ENCODE measurements at regions not wholly inside any gene's neighbourhood (a gene's known extent, or its start where the extent isn't known, plus 50 kb on each side); places are given as distances from the start of the nearest gene placed in this dataset.

DNA sequence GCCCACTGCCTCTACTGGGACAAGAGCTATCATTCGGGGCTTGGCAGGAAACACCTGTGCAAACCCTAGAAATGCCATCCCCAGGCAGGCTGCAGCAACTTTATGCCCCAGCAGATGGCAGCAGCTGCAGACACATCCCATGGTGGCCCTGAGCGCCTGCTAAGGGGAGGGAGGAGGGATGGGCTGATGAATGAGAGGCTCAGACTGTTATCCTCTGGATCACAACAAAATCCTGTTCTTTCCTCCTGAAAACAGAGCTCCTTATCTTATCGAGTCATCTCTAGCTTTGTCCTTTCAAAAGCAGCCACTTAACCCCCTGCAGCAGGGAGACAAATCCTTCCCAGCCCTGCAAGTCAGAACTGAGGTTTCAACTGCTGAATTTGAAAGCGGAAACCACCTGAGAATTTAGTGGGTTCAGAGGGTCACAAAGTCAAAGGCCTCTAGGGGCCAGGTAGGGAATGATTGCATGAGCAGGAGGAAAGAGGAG, 90.6 kb upstream of the PROK2 start:
- TF ChIP-seq, protein P1, sequence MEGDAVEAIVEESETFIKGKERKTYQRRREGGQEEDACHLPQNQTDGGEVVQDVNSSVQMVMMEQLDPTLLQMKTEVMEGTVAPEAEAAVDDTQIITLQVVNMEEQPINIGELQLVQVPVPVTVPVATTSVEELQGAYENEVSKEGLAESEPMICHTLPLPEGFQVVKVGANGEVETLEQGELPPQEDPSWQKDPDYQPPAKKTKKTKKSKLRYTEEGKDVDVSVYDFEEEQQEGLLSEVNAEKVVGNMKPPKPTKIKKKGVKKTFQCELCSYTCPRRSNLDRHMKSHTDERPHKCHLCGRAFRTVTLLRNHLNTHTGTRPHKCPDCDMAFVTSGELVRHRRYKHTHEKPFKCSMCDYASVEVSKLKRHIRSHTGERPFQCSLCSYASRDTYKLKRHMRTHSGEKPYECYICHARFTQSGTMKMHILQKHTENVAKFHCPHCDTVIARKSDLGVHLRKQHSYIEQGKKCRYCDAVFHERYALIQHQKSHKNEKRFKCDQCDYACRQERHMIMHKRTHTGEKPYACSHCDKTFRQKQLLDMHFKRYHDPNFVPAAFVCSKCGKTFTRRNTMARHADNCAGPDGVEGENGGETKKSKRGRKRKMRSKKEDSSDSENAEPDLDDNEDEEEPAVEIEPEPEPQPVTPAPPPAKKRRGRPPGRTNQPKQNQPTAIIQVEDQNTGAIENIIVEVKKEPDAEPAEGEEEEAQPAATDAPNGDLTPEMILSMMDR (IDR thresholded peaks at IDR 0.05), result peak; percentile 96
- TF ChIP-seq EZH2 (IDR thresholded peaks at IDR 0.05) (peak; percentile 27), EZH2phosphoT487 (IDR thresholded peaks at IDR 0.05) (peak; percentile 69)
